ENCODE measurements at regions not wholly inside any gene's neighbourhood (a gene's known extent, or its start where the extent isn't known, plus 50 kb on each side); places are given as distances from the start of the nearest gene placed in this dataset.
"Not testable (repeated sequence)": the region's sequence is repeated elsewhere in the genome, so short reads cannot be mapped to it uniquely, and the experiment has no call there.

GRCh38 chr6:27553123-27553904, 80.4 kb upstream of the ZNF184 start:
- no peaks in the 10 kb centered on the region for H3K36me3 ChIP-seq
- 5 to 15% methylated on average over 23 of the region's 23 CpGs for WGBS, 2 donors
- H3K27me3 ChIP-seq: peaks cover 0 to 100% (median 10%) of the 10 kb centered on the region in 4 donors
- intact Hi-C loops (cut with DNase I): no loop called here
- TF ChIP-seq POLR2A (IDR thresholded peaks at IDR 0.05) (no peak), CTCF (IDR thresholded peaks at IDR 0.05) (no peak)
- no peaks in the 10 kb centered on the region for H3K9me3 ChIP-seq
- no peak for DNase-seq
- no peak overlapping the region for H3K27ac ChIP-seq
- no peak overlapping the region for H3K4me3 ChIP-seq
- peaks cover 0 to 11% (median 4%) of the 10 kb centered on the region in 3 donors for H3K4me1 ChIP-seq

- TF ChIP-seq POLR2A (IDR thresholded peaks at IDR 0.05) (no peak), CTCF (IDR thresholded peaks at IDR 0.05) (no peak)
- 77 to 85% methylated on average over 2 of the region's 2 CpGs for WGBS, 2 donors
- Histone ChIP-seq H3K4me3 (no peak overlapping the region), H3K9me3 (no peaks in the 10 kb centered on the region), H3K36me3 (no peaks in the 10 kb centered on the region), H3K27me3 (peaks cover 0 to 100% (median 8%) of the 10 kb centered on the region in 4 donors), H3K27ac (no peak overlapping the region), H3K4me1 (peaks cover 0 to 14% (median 4%) of the 10 kb centered on the region in 3 donors)
- no peak for DNase-seq
- intact Hi-C loops (cut with DNase I): no loop called here
Measured at GRCh38 chr6:27551607-27552006, 78.7 kb upstream of the ZNF184 start.

- Histone ChIP-seq H3K27ac (no peak overlapping the region), H3K4me3 (no peak overlapping the region), H3K4me1 (peaks cover 0 to 15% (median 4%) of the 10 kb centered on the region in 3 donors), H3K27me3 (peaks cover 0 to 100% (median 8%) of the 10 kb centered on the region in 4 donors), H3K9me3 (no peaks in the 10 kb centered on the region), H3K36me3 (no peaks in the 10 kb centered on the region)
- no peak for DNase-seq
- TF ChIP-seq POLR2A (IDR thresholded peaks at IDR 0.05): no peak
- no peak for TF ChIP-seq CTCF (IDR thresholded peaks at IDR 0.05)
- WGBS, 2 donors: 73 to 86% methylated on average over 3 of the region's 3 CpGs
- intact Hi-C loops (cut with DNase I): no loop called here
Measured at GRCh38 chr6:27550692-27551091, 77.8 kb upstream of the ZNF184 start.

GRCh38 chr6:27549241-27549598, 76.3 kb upstream of the ZNF184 start:
- H3K27ac ChIP-seq; DNase-seq; H3K9me3 ChIP-seq; H3K4me3 ChIP-seq; intact Hi-C loops (cut with DNase I); H3K36me3 ChIP-seq: not testable (repeated sequence)
- H3K4me1 ChIP-seq: peaks cover 0 to 30% (median 9%) of the 10 kb centered on the region in 3 donors
- WGBS, 2 donors: 82 to 86% methylated on average over 10 to 13 of the region's 14 CpGs
- H3K27me3 ChIP-seq: peaks cover 0 to 100% (median 5%) of the 10 kb centered on the region in 4 donors

- 26 to 48% methylated on average over 21 to 22 of the region's 23 CpGs for WGBS, 2 donors
- Histone ChIP-seq H3K4me1 (peaks cover 0 to 35% (median 5%) of the 10 kb centered on the region in 3 donors), H3K27me3 (peaks cover 0 to 100% (median 3%) of the 10 kb centered on the region in 4 donors), H3K36me3 (no peaks in the 10 kb centered on the region), H3K4me3 (peak overlapping the region in 1 of 4 donors; percentile 3), H3K9me3 (no peaks in the 10 kb centered on the region), H3K27ac (no peak overlapping the region)
- TF ChIP-seq CTCF (IDR thresholded peaks at IDR 0.05) (no peak), POLR2A (IDR thresholded peaks at IDR 0.05) (no peak)
- no peak for DNase-seq
- intact Hi-C loops (cut with DNase I): no loop called here
Measured at GRCh38 chr6:27547157-27548075, 74.5 kb upstream of the ZNF184 start.

Measured in esophagus squamous epithelium (tissue), 5 donors.